ENCODE measurements at regions not wholly inside any gene's neighbourhood (a gene's known extent, or its start where the extent isn't known, plus 50 kb on each side); places are given as distances from the start of the nearest gene placed in this dataset.

- TF ChIP-seq CTCF (IDR thresholded peaks at IDR 0.05) (no peak), POLR2A (IDR thresholded peaks at IDR 0.05) (no peak)
Observed at GRCh38 chr7:153930696-153931095, 121.5 kb upstream of the DPP6 start.
